G401.6 (cell line): ENCODE measurements at regions not wholly inside any gene's neighbourhood (a gene's known extent, or its start where the extent isn't known, plus 50 kb on each side); places are given as distances from the start of the nearest gene placed in this dataset.

Source experiments
- FAIRE-seq: peaks from 2 replicates; lab custom pipeline; 2012; peaks lifted over from hg19 to GRCh38; lab: Jason Lieb, UNC

- FAIRE-seq: no peak
These were observed 754.9 kb downstream of the SATB2 start for GRCh38 chr2:198702796-198703195.

DNA sequence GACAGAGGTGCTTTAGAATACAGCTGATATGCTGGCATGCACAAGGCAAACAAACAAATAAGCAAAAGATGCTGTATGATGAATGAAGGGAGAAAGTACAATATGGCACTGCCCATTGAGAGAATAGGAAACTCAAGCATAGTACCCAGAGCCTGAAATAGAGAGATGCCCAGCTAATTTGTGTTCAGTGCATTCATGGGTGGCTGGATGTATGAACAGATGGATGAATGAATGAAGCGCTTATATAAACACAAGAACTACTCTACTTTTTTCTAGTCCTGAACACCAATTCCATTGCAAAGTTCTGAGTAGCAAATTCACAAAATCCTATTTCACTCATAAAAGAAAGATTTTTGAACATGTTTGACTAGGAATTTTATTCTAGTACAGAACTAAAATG, 756.3 kb downstream of the SATB2 start:
- no peak for FAIRE-seq

GRCh38 chr2:198700319-198700718, 757.4 kb downstream of the SATB2 start:
- no peak for FAIRE-seq

DNA sequence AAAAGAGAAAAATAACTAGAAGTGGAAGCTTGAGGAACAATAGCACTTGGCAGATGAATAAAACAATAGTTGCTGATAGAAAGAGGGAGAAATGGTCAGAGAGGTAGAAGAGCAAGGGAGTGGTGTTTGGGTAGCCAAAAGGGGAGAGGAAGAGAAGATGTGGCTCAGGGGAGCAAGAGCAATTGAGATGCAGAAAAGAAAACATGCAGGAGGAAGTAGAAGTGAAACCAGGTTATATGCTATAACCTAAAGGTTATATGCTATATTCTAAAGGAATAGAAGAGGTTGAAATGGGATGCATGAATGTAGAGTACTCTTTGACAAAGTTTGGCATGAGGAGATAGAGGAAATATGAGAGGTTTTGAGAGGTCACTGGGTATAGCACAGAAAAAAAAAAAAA, 759.5 kb downstream of the SATB2 start:
- no peak for FAIRE-seq

DNA sequence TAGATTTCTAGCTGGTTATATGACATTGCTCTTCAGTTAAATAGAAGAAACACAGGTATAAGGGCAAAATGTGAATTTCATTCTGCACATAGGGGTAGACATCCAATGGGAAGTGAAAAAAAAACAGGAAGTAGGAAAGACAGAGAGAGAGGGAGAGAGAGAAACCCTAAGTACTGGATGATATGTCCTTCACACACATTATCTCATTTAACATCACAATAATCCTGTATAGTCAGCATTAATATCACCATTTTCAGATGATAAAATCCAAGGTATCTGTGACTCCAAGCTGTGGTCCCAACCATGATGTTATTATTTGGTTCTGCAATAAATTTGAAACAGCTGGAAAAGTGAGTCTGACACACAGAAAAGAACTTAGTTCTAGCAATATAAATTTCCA, 759.9 kb downstream of the SATB2 start:
- FAIRE-seq: no peak

- no peak for FAIRE-seq
These were observed 760.5 kb downstream of the SATB2 start for GRCh38 chr2:198697218-198697617.

GRCh38 chr2:198695879-198696278, 761.9 kb downstream of the SATB2 start:
- FAIRE-seq: no peak

DNA sequence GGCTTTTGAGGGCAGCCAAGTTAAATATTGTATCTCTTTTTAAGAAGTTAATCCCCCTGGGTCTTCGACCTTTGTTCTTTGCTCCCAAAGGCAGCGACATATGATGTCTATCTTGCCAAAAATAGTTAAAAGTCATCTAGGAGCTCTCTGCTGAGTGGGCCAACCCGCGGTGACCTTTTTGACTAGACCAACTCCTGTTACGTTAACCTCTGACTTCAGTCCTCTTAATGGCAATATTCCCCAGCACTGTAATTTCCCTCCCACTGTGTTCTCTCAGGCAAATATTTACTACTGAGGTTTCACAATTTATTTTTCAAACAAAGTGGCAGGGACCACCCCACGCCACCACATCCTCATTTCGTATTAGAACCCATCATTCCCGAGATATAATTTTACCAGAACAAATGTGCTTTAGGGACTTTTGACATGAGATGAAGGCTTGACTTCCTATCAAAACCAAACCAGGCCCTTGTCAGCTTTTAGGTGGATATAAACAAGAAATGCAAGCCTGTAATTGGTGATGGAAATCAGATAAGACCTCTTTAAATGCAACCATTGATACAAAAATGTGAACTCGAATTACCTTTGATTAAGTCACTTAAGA, 764.7 kb downstream of the SATB2 start:
- FAIRE-seq: no peak

- no peak for FAIRE-seq
These were observed 766.5 kb downstream of the SATB2 start for GRCh38 chr2:198691236-198691635.

GRCh38 chr2:198664321-198664720, 793.4 kb downstream of the SATB2 start:
- no peak for FAIRE-seq

DNA sequence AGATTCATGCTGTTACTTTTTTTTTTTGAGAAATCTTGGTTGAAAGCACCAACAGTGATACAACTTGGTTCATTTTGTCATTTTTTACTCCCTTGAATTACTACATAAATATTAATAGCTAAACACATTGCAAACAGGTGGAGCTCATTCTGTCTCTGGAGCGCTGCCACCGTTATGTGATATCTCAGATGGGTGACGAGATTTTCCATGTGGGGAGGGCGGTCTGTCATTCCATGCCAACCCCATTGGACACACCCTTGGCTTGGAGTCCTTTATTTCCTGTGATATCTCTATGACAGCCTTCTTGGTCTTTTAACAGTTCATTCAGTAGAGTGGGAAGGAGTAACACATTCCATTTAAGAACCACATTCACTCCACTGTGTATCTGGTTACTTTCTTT, 794.8 kb downstream of the SATB2 start:
- FAIRE-seq: no peak

- FAIRE-seq: no peak
These were observed 797.2 kb downstream of the SATB2 start for GRCh38 chr2:198660501-198660900.

- no peak for FAIRE-seq
These were observed 798.5 kb downstream of the SATB2 start for GRCh38 chr2:198659096-198659870.

DNA sequence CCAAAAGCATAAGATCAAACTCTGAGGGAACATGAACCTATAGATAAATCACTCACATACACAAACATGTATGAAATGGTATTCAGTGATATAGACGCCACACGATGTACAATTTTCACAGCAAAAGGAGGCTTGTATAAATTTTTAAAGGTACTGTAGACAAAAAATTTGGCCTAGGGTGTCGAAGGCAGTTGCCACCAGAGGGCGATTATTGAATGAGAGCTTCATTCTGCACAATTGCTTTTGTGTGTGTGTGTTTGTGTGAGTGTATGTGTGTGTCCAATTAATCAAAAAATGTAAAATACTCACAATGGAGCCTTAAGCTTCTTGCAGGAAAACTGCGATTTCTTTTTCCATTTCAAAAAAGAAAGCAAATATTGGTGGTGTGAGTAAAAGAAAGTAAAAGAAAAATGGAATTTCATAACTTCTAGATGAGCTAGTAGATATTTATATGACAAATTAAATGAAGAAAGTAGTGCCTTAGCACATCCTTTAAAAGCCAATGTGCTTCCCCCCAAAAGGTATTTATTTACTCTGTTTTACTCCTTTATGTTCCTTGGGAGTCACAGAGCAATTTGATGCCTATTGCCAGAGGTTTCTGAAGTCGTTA, 800.1 kb downstream of the SATB2 start:
- no peak for FAIRE-seq

- FAIRE-seq: no peak
These were observed 800.9 kb downstream of the SATB2 start for GRCh38 chr2:198656869-198657268.

DNA sequence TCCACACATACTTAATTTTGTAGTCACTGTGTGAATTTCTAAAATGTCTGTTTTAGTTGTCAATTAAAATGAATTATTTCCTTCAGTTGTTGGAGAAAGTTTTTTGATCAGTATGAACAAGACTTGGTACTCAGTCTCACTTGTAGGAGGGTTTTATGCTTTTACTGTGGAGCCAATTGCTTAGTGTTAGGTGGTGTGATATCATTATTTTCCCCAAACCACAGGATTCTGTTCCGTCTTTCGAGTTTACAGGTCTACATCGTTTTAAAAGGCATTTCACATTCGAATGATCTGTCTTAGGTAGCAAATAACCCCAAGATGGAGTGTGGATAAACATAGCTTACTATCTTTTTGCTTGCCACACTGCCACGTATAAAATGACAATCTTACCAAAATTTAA, 803.1 kb downstream of the SATB2 start:
- no peak for FAIRE-seq

GRCh38 chr2:198653311-198653710, 804.4 kb downstream of the SATB2 start:
- no peak for FAIRE-seq

GRCh38 chr2:198652461-198652860, 805.3 kb downstream of the SATB2 start:
- no peak for FAIRE-seq

GRCh38 chr2:198645816-198646215, 811.9 kb downstream of the SATB2 start:
- FAIRE-seq: no peak

GRCh38 chr2:198641161-198641560, 816.6 kb downstream of the SATB2 start:
- FAIRE-seq: no peak

- no peak for FAIRE-seq
These were observed 817.3 kb downstream of the SATB2 start for GRCh38 chr2:198640463-198640862.

- no peak for FAIRE-seq
These were observed 818.2 kb downstream of the SATB2 start for GRCh38 chr2:198639580-198639979.

DNA sequence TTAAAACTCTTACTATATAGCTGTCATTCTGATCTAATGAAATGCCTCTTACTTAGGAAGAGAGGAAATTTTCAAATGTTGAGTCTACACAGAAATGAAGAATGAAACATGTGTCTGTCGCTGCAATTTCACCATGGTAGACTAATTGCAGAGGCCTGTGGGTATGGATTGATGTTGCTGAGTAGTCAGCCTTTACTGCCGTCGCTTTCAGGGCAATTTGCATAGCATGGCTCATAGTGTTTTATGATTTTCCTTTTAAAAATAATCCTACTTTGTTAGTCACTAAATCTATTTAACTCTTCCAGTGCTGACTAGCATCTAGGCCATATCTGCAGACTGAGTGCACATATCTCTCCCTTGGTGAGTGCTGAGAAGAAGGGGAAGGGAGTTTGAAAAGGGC, 819.2 kb downstream of the SATB2 start:
- FAIRE-seq: no peak

GRCh38 chr2:198630384-198630783, 826.0 kb downstream of the PLCL1 start:
- no peak for FAIRE-seq
